MCF 10A (cell line): ENCODE measurements at regions not wholly inside any gene's neighbourhood (a gene's known extent, or its start where the extent isn't known, plus 50 kb on each side); places are given as distances from the start of the nearest gene placed in this dataset.

Experiments used
- BruUV-seq: library from RNA; stranded (reverse); fragments of 400-500 nt; replicated peaks from 2 replicates; lab custom pipeline; 2021; lab: Mats Ljungman, UMichigan
- CTCF ChIA-PET: fragments of 300-600 bp; sonication (Branson Sonifier 250); formaldehyde crosslinking; extraction: SDS; loops from one replicate; lab custom pipeline; 2021; ENCODE audit warnings: antibody characterized with exemption, inconsistent platforms; lab: Yijun Ruan, JAX
- POLR2A ChIA-PET: fragments of 300-600, 350-650 bp; sonication (Branson Sonifier 250); formaldehyde crosslinking; extraction: SDS; loops from one replicate; lab custom pipeline; 2020; ENCODE audit warnings: antibody characterized with exemption, inconsistent platforms; lab: Yijun Ruan, JAX
- DNase-seq: peaks from one replicate; pipeline ENCODE4 v3.0.0-alpha.2; 2018; ENCODE audit not compliant: unreplicated experiment
- H3K27ac Mint-ChIP-seq: one replicate; pipeline ENCODE4 v1.8.0; 2022; ENCODE audit warnings: mild to moderate bottlenecking, low read depth, mixed read lengths; ENCODE audit not compliant: unreplicated experiment
- H3K27me3 Mint-ChIP-seq: one replicate; pipeline ENCODE4 v1.8.0; 2022; ENCODE audit warnings: mixed read lengths; ENCODE audit not compliant: insufficient read depth, unreplicated experiment
- H3K36me3 Mint-ChIP-seq: one replicate; pipeline ENCODE4 v1.8.0; 2022; ENCODE audit warnings: mild to moderate bottlenecking, moderate library complexity, mixed read lengths; ENCODE audit not compliant: insufficient read depth, unreplicated experiment
- H3K4me1 Mint-ChIP-seq: one replicate; pipeline ENCODE4 v1.8.0; 2022; ENCODE audit warnings: mixed read lengths; ENCODE audit not compliant: insufficient read depth, unreplicated experiment
- H3K4me3 Mint-ChIP-seq: one replicate; pipeline ENCODE4 v1.8.0; 2022; ENCODE audit warnings: mild to moderate bottlenecking, moderate library complexity, mixed read lengths; ENCODE audit not compliant: unreplicated experiment
- H3K9me3 Mint-ChIP-seq: one replicate; pipeline ENCODE4 v1.8.0; 2022; ENCODE audit warnings: mixed read lengths; ENCODE audit not compliant: unreplicated experiment
- CTCF ChIP-seq: fragments of 200-600 bp; IDR thresholded peaks from one replicate; pipeline ENCODE4 v1.8.0; 2022; ENCODE audit warnings: antibody characterized with exemption, mild to moderate bottlenecking; ENCODE audit not compliant: unreplicated experiment
- intact Hi-C: fragments of 100-400 bp; cut with micrococcal nuclease; formaldehyde crosslinking; loops from 2 replicates; pipeline ENCODE4 v1.14.1; 2022

- H3K36me3 Mint-ChIP-seq, result no peaks in the 10 kb centered on the region
- H3K4me3 Mint-ChIP-seq, result no peak overlapping the region
- no peak for TF ChIP-seq CTCF
- no peak for DNase-seq
- no TSS peak for BruUV-seq
- CTCF ChIA-PET, result no interaction called here
- no peaks in the 10 kb centered on the region for H3K27me3 Mint-ChIP-seq
- POLR2A ChIA-PET, result no interaction called here
- H3K27ac Mint-ChIP-seq, result no peak overlapping the region
- H3K4me1 Mint-ChIP-seq, result peaks cover 12% of the 10 kb centered on the region
- intact Hi-C loops, result no loop called here
- no peaks in the 10 kb centered on the region for H3K9me3 Mint-ChIP-seq
Observed at GRCh38 chr6:145017051-145017450, 718.3 kb downstream of the EPM2A start.

GRCh38 chr6:145017516-145017915 is 717.8 kb downstream of the EPM2A start:
- H3K36me3 Mint-ChIP-seq, result no peaks in the 10 kb centered on the region
- peaks cover 12% of the 10 kb centered on the region for H3K4me1 Mint-ChIP-seq
- POLR2A ChIA-PET, result no interaction called here
- DNase-seq, result no peak
- H3K27ac Mint-ChIP-seq, result no peak overlapping the region
- no peaks in the 10 kb centered on the region for H3K9me3 Mint-ChIP-seq
- H3K4me3 Mint-ChIP-seq, result no peak overlapping the region
- TF ChIP-seq CTCF, result no peak
- CTCF ChIA-PET, result interaction anchor here (0.7 kb wide), 1 partner anchor 485 kb away, joined by 3 read pairs; no protein-coding TSS in a partner anchor
- intact Hi-C loops, result no loop called here
- BruUV-seq, result no TSS peak
- no peaks in the 10 kb centered on the region for H3K27me3 Mint-ChIP-seq

GRCh38 chr6:145018027-145018426 is 717.3 kb downstream of the EPM2A start:
- ChIA-PET CTCF (interaction anchor here (0.7 kb wide), 1 partner anchor 484 kb away, joined by 3 read pairs; no protein-coding TSS in a partner anchor), POLR2A (no interaction called here)
- Mint-ChIP-seq H3K36me3 (no peaks in the 10 kb centered on the region), H3K4me1 (peaks cover 12% of the 10 kb centered on the region), H3K9me3 (no peaks in the 10 kb centered on the region), H3K4me3 (no peak overlapping the region), H3K27me3 (no peaks in the 10 kb centered on the region), H3K27ac (no peak overlapping the region)
- no peak for TF ChIP-seq CTCF
- BruUV-seq, result no TSS peak
- DNase-seq, result no peak
- intact Hi-C loops, result no loop called here

- no peak for TF ChIP-seq CTCF
- no peaks in the 10 kb centered on the region for H3K27me3 Mint-ChIP-seq
- intact Hi-C loops, result loop anchor here (10.0 kb wide), 1 partner anchor 615 kb away; no protein-coding TSS in a partner anchor
- POLR2A ChIA-PET, result no interaction called here
- no TSS peak for BruUV-seq
- no peak overlapping the region for H3K27ac Mint-ChIP-seq
- H3K36me3 Mint-ChIP-seq, result no peaks in the 10 kb centered on the region
- H3K9me3 Mint-ChIP-seq, result no peaks in the 10 kb centered on the region
- H3K4me1 Mint-ChIP-seq, result peaks cover 12% of the 10 kb centered on the region
- H3K4me3 Mint-ChIP-seq, result no peak overlapping the region
- CTCF ChIA-PET, result no interaction called here
- DNase-seq, result no peak
Observed at GRCh38 chr6:145020114-145020513, 715.2 kb downstream of the EPM2A start.
